PFSK-1 (cell line): ENCODE measurements at regions not wholly inside any gene's neighbourhood (a gene's known extent, or its start where the extent isn't known, plus 50 kb on each side); places are given as distances from the start of the nearest gene placed in this dataset.

ENCODE experiments used
- POLR2AphosphoS5 ChIP-seq: IDR thresholded peaks from 2 replicates; pipeline ENCODE4 v1.6.1; 2012; ENCODE audit warnings: low read depth, mild to moderate bottlenecking, control low read depth, low read length, moderate library complexity
- REST ChIP-seq, 2 experiments: IDR thresholded peaks; 2 replicates each; pipeline versions ENCODE4 v1.6.1 to v1.8.0; 2011 to 2012; ENCODE audit warnings: low read depth in 2 of 2, low read length in 2 of 2, control low read depth in 1 of 2, inconsistent platforms in 1 of 2, mild to moderate bottlenecking in 1 of 2, moderate library complexity in 1 of 2; ENCODE audit not compliant: insufficient read depth in 1 of 2
- TAF1 ChIP-seq: IDR thresholded peaks from 2 replicates; pipeline ENCODE4 v1.6.1; 2012; ENCODE audit warnings: low read length, control low read depth, borderline replicate concordance; ENCODE audit not compliant: insufficient read depth

- TF ChIP-seq REST (IDR thresholded peaks at IDR 0.05; ENCODE audit: insufficient read depth in 1 of 2, low read depth in 2 of 2, low read length in 2 of 2) (no peak), TAF1 (no peak), POLR2AphosphoS5 (no peak)
These were observed 887.9 kb upstream of the TENM4 start for GRCh38 chr11:80328774-80329173.
